ELF-1 (cell line): ENCODE measurements at regions not wholly inside any gene's neighbourhood (a gene's known extent, or its start where the extent isn't known, plus 50 kb on each side); places are given as distances from the start of the nearest gene placed in this dataset.

Experiments
- DNase-seq: peaks from one replicate; pipeline ENCODE4 v3.0.0-alpha.2; 2016; ENCODE audit warnings: low read depth, low spot score

- DNase-seq = no peak
Measured at GRCh38 chr19:31092274-31092673, 257.0 kb downstream of the TSHZ3 start.

GRCh38 chr19:31089681-31090080 is 259.6 kb downstream of the TSHZ3 start:
- DNase-seq = no peak

- no peak for DNase-seq
Measured at GRCh38 chr19:31085125-31085524, 264.1 kb downstream of the TSHZ3 start.

- DNase-seq = no peak
Measured at GRCh38 chr19:31083105-31083504, 266.1 kb downstream of the TSHZ3 start.

DNA sequence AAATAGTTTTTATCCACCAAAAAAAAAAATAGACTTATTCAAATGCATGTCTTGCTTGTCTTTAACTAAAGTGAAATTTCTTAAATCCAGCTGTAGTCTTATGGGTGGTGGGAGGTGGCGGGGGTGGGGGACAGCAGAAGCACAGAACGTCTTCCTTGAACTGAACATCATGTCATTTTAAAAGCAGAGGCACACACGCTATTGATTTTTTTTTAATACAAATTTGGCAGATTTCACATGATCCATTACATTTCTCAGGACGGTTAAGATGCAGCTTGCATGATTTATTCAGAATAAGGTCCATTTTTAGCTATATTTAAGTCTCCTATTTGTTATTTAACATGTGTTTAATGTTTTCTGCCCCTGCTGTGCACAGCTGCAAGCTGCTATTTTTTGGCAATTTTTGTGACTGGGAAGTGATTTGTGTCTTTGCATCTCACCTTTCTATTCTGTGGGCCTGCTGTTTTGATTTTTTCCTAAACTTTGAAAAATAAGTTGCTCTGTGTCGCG is 274.0 kb downstream of the TSHZ3 start:
- DNase-seq = no peak

DNA sequence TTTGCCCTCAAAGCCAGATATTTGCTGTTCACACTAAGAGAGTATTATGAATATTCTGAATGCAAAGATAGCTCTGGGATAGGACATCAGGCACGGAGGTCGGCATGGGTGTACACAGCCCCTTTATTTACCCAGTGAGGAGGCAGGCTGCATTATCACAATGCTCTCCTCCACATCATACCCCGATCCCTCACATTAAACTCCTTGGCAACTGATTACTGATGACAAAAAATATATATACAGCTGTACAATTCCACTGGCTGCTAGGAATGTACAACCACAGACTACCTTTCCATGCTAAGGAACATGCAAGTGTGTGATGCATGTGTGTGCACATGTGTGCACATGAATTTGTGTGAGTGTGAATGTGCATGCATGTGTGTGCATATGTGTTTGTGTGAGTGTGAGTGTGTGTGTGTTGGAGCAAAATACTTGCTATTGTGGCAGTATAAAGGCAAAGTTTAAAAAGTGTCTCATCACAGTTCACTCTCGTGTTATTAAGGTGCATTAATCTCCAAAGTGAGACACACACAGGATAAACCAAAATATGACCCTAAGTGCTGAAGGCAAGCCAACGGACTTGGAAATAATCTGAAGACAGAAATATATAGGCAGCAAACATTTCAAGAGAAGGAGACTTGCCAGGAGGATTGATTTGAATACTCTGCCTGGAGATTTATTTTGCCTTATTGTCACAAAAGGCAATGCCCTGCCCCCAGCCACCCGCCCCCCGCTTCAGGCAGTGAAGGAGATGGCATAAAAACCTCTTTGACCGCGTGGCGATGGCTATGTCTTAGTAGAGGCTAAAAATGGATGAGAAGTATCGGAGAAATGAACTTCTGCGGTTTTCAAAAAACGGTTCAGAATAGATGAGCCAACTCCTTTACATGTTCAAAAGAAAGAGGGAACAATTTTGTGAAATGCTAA is 274.8 kb downstream of the TSHZ3 start:
- DNase-seq = no peak

DNA sequence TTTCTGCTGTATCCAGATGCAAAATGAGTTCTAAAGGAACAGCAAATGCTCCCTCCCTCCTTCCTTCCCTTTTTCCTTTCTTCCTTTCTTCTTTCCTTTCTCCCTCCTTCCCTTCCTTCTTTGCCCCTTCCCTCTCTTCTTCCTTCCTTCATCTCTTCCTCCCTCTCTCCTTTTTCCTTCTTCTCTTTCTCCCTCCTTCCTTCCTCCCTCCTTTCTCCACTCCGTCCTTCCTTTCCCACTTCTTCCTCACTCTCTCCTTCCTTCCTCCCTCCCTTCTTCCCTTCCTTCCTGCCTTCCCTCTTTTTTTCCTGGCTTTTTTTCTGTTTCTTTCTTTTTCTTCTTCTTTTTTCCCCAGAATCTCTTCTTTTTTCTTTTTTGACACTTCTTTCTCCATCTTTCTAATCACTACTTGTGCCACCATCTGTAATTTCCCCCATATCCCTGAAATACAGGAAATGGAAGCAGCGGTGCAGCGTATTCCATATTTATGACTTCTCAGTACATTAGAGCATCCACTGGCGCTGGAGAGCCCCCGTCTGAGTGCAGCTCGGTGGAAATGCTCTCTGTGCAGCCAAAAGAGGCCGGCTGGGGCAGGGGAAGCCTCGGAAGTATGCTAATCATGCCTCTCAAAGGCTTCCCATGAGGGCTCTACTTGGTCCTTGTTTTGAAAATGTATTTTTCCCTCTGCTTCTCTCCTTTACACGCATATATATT is 275.6 kb downstream of the TSHZ3 start:
- no peak for DNase-seq

DNA sequence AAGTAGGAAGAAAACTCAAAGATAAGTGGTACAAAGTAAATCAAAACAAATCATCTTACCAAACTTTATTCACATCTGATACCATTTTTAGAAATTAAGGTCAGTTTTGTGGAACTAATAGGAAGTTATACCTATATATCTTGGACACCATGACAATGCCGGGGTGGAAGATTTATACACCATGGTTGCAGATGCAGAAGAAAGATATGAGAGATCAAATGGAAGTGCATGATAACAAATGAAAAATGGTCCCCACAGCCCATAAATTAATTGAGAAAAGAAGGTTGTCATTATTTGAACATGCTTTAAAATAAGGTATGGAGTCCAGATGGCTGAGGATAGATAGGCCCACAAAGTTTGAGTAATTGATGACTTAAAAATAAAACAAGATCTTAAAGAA is 276.8 kb downstream of the TSHZ3 start:
- DNase-seq = no peak

DNA sequence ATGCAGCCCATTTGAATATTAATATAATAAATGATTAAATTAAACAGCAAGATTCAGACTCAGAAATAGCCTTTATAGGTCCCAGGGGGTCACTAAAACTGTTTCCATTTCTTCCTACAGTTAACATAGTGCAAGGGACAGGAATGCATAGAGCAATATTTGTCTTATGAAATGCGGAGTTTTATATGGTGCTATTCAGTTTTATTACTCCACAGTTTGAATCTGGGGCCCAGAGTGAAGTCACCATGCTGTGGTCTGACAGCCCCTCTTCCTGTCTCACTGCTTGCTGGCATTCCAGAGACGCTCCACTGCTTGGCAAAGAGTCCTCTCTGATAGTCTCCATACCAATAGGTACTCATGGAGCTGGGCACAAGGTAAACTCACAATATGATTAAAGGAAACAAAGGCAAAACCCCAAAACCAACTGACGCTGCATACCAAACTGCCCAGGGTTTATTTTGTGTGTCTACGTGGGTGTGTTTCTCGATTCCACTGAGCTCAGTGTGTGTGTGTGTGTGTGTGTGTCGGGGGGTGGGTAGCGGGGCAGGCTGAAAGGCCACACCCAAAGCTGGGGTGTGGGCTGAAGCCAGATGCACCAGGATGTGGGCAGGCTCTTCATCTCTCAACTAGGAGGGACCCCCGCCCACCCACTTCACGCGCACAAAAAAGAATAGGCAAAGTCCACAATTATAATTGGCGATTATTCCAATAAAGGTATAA is 277.9 kb downstream of the TSHZ3 start:
- DNase-seq = no peak

- DNase-seq = no peak
Measured at GRCh38 chr19:31070146-31071065, 278.8 kb downstream of the TSHZ3 start.

GRCh38 chr19:31068268-31068667 is 281.0 kb downstream of the TSHZ3 start:
- no peak for DNase-seq

- peak; percentile 3 for DNase-seq
Measured at GRCh38 chr19:31066385-31066784, 282.9 kb downstream of the TSHZ3 start.

GRCh38 chr19:31064491-31064890 is 284.7 kb downstream of the TSHZ3 start:
- DNase-seq = no peak

DNA sequence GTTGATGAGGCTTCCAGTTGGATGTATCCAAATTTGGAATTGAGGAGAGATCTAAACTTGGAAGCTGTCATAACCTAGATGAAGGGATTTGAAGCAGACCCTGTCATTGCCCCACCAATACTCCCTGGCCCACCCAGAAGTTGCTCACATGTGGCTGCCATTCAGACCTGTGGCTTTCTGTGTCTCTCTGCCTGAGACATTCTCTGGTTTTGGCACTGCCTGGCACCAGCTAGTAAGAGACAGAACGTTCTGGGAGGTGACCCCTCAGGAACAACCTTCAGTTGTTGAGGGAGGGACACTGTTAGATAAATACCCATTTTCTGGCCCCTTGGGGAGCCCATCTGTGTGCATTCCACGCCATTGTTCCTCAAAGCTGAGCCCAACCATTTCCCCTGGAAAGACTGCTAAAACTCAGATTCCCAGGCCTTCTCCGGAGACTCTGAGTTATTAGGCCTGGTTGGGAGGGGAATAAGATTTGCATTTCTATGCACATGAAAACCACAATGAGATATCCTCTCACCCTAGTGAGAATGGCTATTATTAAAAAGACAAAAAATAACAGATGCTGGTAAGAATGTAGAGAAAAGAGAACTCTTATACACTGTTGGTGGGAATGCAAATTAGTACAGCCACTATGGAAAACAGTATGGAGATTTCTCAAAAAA is 290.4 kb downstream of the TSHZ3 start:
- DNase-seq = no peak

GRCh38 chr19:31057476-31057875 is 291.8 kb downstream of the TSHZ3 start:
- DNase-seq = no peak

DNA sequence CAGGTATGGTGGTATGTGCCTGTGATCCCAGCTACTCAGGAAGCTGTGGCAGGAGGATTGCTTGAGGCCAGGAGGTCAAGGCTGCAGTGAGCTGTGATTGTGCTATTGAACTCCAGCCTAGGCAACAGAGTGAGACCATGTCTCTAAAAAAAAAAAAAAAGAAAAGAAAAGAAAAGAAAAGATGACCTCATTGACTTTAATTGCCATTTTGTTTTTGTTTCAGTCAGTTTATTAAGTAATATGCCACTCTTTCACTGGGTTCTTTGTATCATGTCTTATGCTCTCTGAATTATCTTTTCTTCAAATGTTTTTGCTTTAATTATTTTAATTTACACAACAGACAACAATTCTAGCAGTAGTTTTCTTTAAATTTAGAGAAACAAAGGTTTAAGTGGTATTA is 293.8 kb downstream of the TSHZ3 start:
- DNase-seq = no peak

DNA sequence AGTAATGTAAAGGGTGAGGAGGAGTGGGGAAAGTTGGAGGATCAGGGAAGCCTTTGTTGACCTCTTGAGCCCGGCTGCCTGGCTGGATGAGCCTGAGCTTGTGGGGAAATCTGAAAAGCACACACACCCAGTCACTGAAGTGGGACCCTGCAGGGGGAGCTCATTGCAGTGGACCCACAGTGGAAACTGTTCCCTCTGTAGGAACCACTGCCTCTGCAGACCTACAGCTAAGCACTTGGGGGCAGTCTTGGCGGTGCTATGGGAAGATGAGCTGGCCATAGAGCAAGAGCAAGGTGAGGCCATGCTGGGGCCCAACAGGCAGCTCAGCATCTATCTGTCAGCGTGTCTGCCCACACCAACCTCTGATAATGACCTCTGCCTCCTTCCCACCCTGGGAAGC is 294.8 kb downstream of the TSHZ3 start:
- peak; percentile 69 for DNase-seq

- no peak for DNase-seq
Measured at GRCh38 chr19:31049431-31049830, 299.8 kb downstream of the TSHZ3 start.

DNA sequence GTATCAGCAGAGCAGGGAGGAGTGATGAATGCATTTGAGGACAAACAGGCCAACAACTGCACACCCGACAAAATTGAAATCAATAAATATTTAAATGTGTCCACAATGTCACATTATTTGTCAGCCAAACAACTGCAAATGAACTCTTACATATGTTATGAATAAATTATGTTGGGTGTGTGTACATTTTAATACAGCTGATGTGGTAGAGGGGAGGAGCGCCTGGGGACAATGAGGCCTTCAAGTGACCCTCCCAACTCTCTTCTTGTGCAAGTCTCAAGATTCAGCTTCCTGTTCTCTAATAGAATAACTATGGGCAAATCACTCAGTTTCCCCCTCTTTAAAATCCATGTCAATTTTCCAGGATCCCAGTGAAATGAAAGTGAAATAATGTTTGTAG is 303.2 kb downstream of the TSHZ3 start:
- no peak for DNase-seq

DNA sequence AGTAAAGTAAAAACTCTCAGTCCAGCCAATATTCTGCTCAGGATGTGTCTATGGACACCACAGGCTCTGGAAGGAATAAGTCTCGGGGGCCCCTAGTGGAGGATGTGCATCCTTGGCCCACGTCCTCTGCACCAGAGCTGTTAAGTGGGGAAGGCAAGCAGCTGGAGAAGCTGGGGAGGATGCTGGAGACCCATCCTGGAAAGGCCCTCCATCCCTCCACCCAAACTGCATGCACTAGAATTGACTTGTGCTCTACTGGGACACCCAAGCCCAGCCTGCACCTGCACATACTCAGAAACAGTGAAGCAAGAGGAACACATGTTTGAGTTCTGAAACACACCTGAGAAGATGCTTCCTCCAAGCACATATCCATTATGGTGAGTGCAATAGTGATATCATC is 307.8 kb downstream of the TSHZ3 start:
- no peak for DNase-seq
